RKO (cell line): ENCODE measurements at regions not wholly inside any gene's neighbourhood (a gene's known extent, or its start where the extent isn't known, plus 50 kb on each side); places are given as distances from the start of the nearest gene placed in this dataset.

Source experiments
- DNase-seq: peaks from one replicate; pipeline ENCODE4 v3.0.0-alpha.2; 2016; ENCODE audit warnings: low spot score

- no peak for DNase-seq
These were observed 468.5 kb upstream of the FAT3 start for GRCh38 chr11:91755951-91756707.

- DNase-seq, result no peak
These were observed 469.1 kb upstream of the FAT3 start for GRCh38 chr11:91755526-91755925.

- DNase-seq, result no peak
These were observed 475.4 kb upstream of the FAT3 start for GRCh38 chr11:91749251-91749650.

- DNase-seq, result no peak
These were observed 482.5 kb upstream of the FAT3 start for GRCh38 chr11:91742155-91742554.

GRCh38 chr11:91731051-91731450 lies 493.6 kb upstream of the FAT3 start:
- no peak for DNase-seq

- no peak for DNase-seq
These were observed 494.0 kb upstream of the FAT3 start for GRCh38 chr11:91730620-91731019.

GRCh38 chr11:91730057-91730456 lies 494.6 kb upstream of the FAT3 start:
- no peak for DNase-seq

- DNase-seq, result no peak
These were observed 507.4 kb upstream of the FAT3 start for GRCh38 chr11:91717169-91717568.

- DNase-seq, result no peak
These were observed 516.8 kb upstream of the FAT3 start for GRCh38 chr11:91707652-91708482.

GRCh38 chr11:91703042-91703441 lies 521.6 kb upstream of the FAT3 start:
- DNase-seq, result no peak

GRCh38 chr11:91700854-91701253 lies 523.8 kb upstream of the FAT3 start:
- no peak for DNase-seq

- DNase-seq, result no peak
These were observed 525.8 kb upstream of the FAT3 start for GRCh38 chr11:91698845-91699244.

- DNase-seq, result no peak
These were observed 530.3 kb upstream of the FAT3 start for GRCh38 chr11:91694331-91694730.

GRCh38 chr11:91691872-91692271 lies 532.7 kb upstream of the FAT3 start:
- DNase-seq, result no peak

- no peak for DNase-seq
These were observed 535.9 kb upstream of the FAT3 start for GRCh38 chr11:91688672-91689071.

GRCh38 chr11:91686700-91687099 lies 537.9 kb upstream of the FAT3 start:
- no peak for DNase-seq

GRCh38 chr11:91686281-91686680 lies 538.3 kb upstream of the FAT3 start:
- DNase-seq, result no peak

- no peak for DNase-seq
These were observed 550.9 kb upstream of the FAT3 start for GRCh38 chr11:91673705-91674104.

- no peak for DNase-seq
These were observed 560.1 kb upstream of the FAT3 start for GRCh38 chr11:91664521-91664920.

GRCh38 chr11:91660036-91660435 lies 564.6 kb upstream of the FAT3 start:
- no peak for DNase-seq

GRCh38 chr11:91654686-91655085 lies 569.9 kb upstream of the FAT3 start:
- no peak for DNase-seq

GRCh38 chr11:91653079-91653754 lies 571.4 kb upstream of the FAT3 start:
- no peak for DNase-seq

GRCh38 chr11:91650802-91651201 lies 573.8 kb upstream of the FAT3 start:
- no peak for DNase-seq
